H1 (cell line): ENCODE measurements at regions not wholly inside any gene's neighbourhood (a gene's known extent, or its start where the extent isn't known, plus 50 kb on each side); places are given as distances from the start of the nearest gene placed in this dataset.

Experiments used
- CHD7 ChIP-seq: fragments of 300-600 bp; sonication (generic); IDR thresholded peaks from 2 replicates; pipeline ENCODE4 v1.7.1; 2012; ENCODE audit warnings: low read length, moderate library complexity, mild to moderate bottlenecking, inconsistent platforms; ENCODE audit not compliant: insufficient replicate concordance
- CTCF ChIP-seq, 3 experiments: IDR thresholded peaks; 1 replicate in 2 of 3; 2 replicates in 1 of 3; pipeline versions ENCODE4 v1.5.1 to v1.6.1; 2011; ENCODE audit warnings: low read length in 3 of 3, mild to moderate bottlenecking in 3 of 3, inconsistent platforms in 2 of 3, low read depth in 1 of 3, moderate library complexity in 1 of 3; ENCODE audit not compliant: insufficient read depth in 1 of 3; ENCODE audit errors: control extremely low read depth in 1 of 3
- EP300 ChIP-seq, 2 experiments: IDR thresholded peaks; 1 replicate in 1 of 2; 2 replicates in 1 of 2; pipeline ENCODE4 v1.6.1; 2011 to 2012; ENCODE audit warnings: low read depth in 2 of 2, low read length in 2 of 2, mild to moderate bottlenecking in 2 of 2, borderline replicate concordance in 1 of 2, inconsistent platforms in 1 of 2, moderate library complexity in 1 of 2
- EZH2 ChIP-seq: fragments of 200-600 bp; sonication (generic); IDR thresholded peaks from 2 replicates; pipeline ENCODE4 v1.7.1; 2012; ENCODE audit warnings: low read depth, mild to moderate bottlenecking, moderate library complexity, low read length, inconsistent platforms; ENCODE audit not compliant: severe bottlenecking
- HDAC2 ChIP-seq, 2 experiments: fragments of 300-600 bp in 1 of 2; sonication (generic) in 1 of 2; IDR thresholded peaks; 2 replicates each; pipeline ENCODE4 v1.6.1; 2011 to 2012; ENCODE audit warnings: low read depth in 2 of 2, low read length in 2 of 2, mild to moderate bottlenecking in 2 of 2, moderate library complexity in 2 of 2, borderline replicate concordance in 1 of 2, inconsistent platforms in 1 of 2
- KDM5A ChIP-seq: fragments of 200-600 bp; IDR thresholded peaks from 2 replicates; pipeline ENCODE4 v1.7.1; 2012; ENCODE audit warnings: mild to moderate bottlenecking, low read length, inconsistent platforms, mixed read lengths
- SUZ12 ChIP-seq: fragments of 200-600 bp; sonication (generic); IDR thresholded peaks from 2 replicates; pipeline ENCODE4 v1.6.1; 2012; ENCODE audit warnings: mild to moderate bottlenecking, inconsistent platforms, low read length, moderate library complexity, mixed read lengths
- TCF12 ChIP-seq: IDR thresholded peaks from 2 replicates; pipeline ENCODE4 v1.6.1; 2011; ENCODE audit warnings: low read depth, mild to moderate bottlenecking, low read length
- YY1 ChIP-seq: IDR thresholded peaks from 2 replicates; pipeline ENCODE4 v1.6.1; 2011; ENCODE audit warnings: low read depth, mild to moderate bottlenecking, low read length

DNA sequence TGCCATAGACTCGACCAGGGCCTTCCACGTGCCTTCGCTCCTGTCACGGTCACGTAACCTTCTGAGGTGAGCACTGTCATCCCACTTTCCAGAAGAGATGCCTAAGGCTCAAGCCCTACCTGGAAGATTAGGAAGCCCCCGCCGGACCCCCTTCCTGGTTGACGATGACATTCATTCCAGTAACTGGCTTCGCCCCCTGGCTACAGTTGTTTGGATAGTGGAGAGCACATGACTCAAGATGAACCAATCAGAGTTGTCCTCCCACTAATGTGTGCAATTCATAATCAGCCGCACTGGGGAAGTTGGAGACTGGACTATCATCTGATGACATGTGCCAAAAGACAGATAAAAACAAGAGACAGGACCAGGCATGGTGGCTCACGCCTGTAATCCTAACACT, 104.0 kb upstream of the GJB5 start (continued):
- TF ChIP-seq CHD7 (no peak), SUZ12 (no peak), CTCF (IDR thresholded peaks at IDR 0.05; ENCODE audit: control extremely low read depth in 1 of 3, insufficient read depth in 1 of 3, low read depth in 1 of 3, low read length in 3 of 3) (no peak), HDAC2 (IDR thresholded peaks at IDR 0.05; ENCODE audit: borderline replicate concordance in 1 of 2, low read depth in 2 of 2, low read length in 2 of 2) (no peak), EP300 (IDR thresholded peaks at IDR 0.05; ENCODE audit: borderline replicate concordance in 1 of 2, low read depth in 2 of 2, low read length in 2 of 2) (no peak), YY1 (no peak), TCF12 (no peak), EZH2 (no peak), KDM5A (no peak)
